Peyer's patch (tissue), 4 donors: ENCODE measurements at regions not wholly inside any gene's neighbourhood (a gene's known extent, or its start where the extent isn't known, plus 50 kb on each side); places are given as distances from the start of the nearest gene placed in this dataset.

Experiments
- DNase-seq, 3 donors: peaks; one replicate each; pipeline ENCODE4 v3.0.0-alpha.2; 2017 to 2019
- H3K27ac ChIP-seq, 4 donors: fragments of 200-600 bp; sonication (generic); one replicate each; pipeline ENCODE4 v1.5.1; 2016 to 2019
- H3K27me3 ChIP-seq, 2 donors: fragments of 200-600 bp; sonication (generic); one replicate each; pipeline ENCODE4 v1.5.1; 2019
- H3K36me3 ChIP-seq, 3 donors: fragments of 200-600 bp; sonication (generic); one replicate each; pipeline ENCODE4 v1.5.1; 2016 to 2019
- H3K4me1 ChIP-seq, 4 donors: fragments of 200-600 bp; sonication (generic); one replicate each; pipeline ENCODE4 v1.5.1; 2016 to 2019
- H3K4me3 ChIP-seq, 4 donors: fragments of 200-600 bp; sonication (generic); 1 replicate in 3 of 4; 2 replicates in 1 of 4; pipeline ENCODE4 v1.5.1; 2016 to 2019; ENCODE audit warnings: mild to moderate bottlenecking in 1 of 4
- H3K9me3 ChIP-seq, 4 donors: fragments of 200-600 bp; sonication (generic); one replicate each; pipeline ENCODE4 v1.5.1; 2016 to 2019; ENCODE audit warnings: mild to moderate bottlenecking in 1 of 4
- CTCF ChIP-seq, 6 experiments: fragments of 450-650 bp in 4 of 6; fragments of 200-600 bp in 2 of 6; sonication (generic) in 1 of 6; IDR thresholded peaks; one replicate each; pipeline ENCODE4 v1.5.1; 2017 to 2019; ENCODE audit warnings: antibody characterized with exemption in 6 of 6, mild to moderate bottlenecking in 3 of 6, moderate library complexity in 1 of 6
- POLR2A ChIP-seq, 2 donors: fragments of 450-650 bp; IDR thresholded peaks; one replicate each; pipeline ENCODE4 v1.5.1; 2017; ENCODE audit warnings: antibody characterized with exemption in 2 of 2, mild to moderate bottlenecking in 2 of 2, moderate library complexity in 2 of 2

- no peak for DNase-seq
- no peaks in the 10 kb centered on the region for H3K27me3 ChIP-seq
- no peaks in the 10 kb centered on the region for H3K4me1 ChIP-seq
- no peaks in the 10 kb centered on the region for H3K9me3 ChIP-seq
- TF ChIP-seq POLR2A (IDR thresholded peaks at IDR 0.05): no peak
- no peak for TF ChIP-seq CTCF (IDR thresholded peaks at IDR 0.05)
- no peak overlapping the region for H3K27ac ChIP-seq
- H3K4me3 ChIP-seq: no peak overlapping the region
- H3K36me3 ChIP-seq: no peaks in the 10 kb centered on the region
Measured at GRCh38 chr13:61751039-61751438, 335.4 kb upstream of the PCDH20 start.

DNA sequence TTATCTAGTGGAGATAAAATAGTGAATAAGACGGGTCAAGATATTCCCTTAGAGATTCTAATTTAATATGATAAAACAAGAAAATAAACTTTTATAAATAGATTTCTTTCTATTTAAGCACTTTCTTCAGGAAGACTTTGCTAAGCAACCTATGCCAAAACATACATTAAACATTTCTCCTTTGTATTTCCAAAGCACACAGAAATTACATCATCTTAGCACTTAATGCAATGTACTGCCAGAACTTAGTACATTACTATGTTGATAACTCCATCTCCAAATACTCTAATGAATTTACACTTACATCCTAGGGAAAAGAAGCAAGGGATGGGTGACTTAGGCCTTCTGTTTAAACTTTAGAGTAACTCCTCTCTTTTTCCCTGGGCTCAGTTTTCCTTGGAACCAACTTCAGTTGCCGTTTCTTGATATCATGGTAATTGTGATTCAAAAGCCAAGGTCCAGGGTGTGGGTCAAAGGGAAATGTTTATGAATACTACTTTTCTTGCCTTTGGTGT, 322.6 kb upstream of the PCDH20 start:
- no peak overlapping the region for H3K4me3 ChIP-seq
- no peaks in the 10 kb centered on the region for H3K9me3 ChIP-seq
- TF ChIP-seq POLR2A (IDR thresholded peaks at IDR 0.05) (no peak), CTCF (IDR thresholded peaks at IDR 0.05) (no peak)
- no peaks in the 10 kb centered on the region for H3K36me3 ChIP-seq
- H3K27me3 ChIP-seq: no peaks in the 10 kb centered on the region
- no peaks in the 10 kb centered on the region for H3K4me1 ChIP-seq
- DNase-seq: no peak
- no peak overlapping the region for H3K27ac ChIP-seq

- H3K4me1 ChIP-seq: no peaks in the 10 kb centered on the region
- no peaks in the 10 kb centered on the region for H3K9me3 ChIP-seq
- no peak overlapping the region for H3K4me3 ChIP-seq
- no peaks in the 10 kb centered on the region for H3K36me3 ChIP-seq
- H3K27me3 ChIP-seq: no peaks in the 10 kb centered on the region
- no peak for TF ChIP-seq CTCF (IDR thresholded peaks at IDR 0.05)
- DNase-seq: no peak
- no peak overlapping the region for H3K27ac ChIP-seq
Measured at GRCh38 chr13:61734683-61735082, 319.0 kb upstream of the PCDH20 start.

- TF ChIP-seq POLR2A (IDR thresholded peaks at IDR 0.05) (no peak), CTCF (IDR thresholded peaks at IDR 0.05) (no peak)
- no peaks in the 10 kb centered on the region for H3K36me3 ChIP-seq
- no peaks in the 10 kb centered on the region for H3K27me3 ChIP-seq
- DNase-seq: no peak
- no peaks in the 10 kb centered on the region for H3K9me3 ChIP-seq
- no peaks in the 10 kb centered on the region for H3K4me1 ChIP-seq
- H3K4me3 ChIP-seq: no peak overlapping the region
- no peak overlapping the region for H3K27ac ChIP-seq
Measured at GRCh38 chr13:61728471-61728870, 312.8 kb upstream of the PCDH20 start.

DNA sequence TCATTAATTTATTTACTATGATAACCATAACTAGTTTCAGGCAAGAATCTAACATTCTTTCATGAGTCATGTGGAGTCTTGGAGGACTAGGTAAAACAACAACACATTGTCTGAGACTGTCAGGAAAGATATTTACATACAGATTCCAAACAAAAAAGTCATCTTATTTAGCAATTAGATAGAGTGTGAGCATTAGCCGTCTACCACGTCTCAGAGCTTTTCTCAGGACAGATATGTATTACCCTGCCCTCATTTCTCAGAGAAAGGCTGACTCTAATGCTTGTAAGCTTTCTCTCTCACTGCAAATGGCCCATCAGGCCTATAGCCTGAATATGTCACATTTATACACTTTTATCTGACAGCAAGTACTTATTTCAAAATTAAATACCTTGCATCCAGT, 312.1 kb upstream of the PCDH20 start:
- Histone ChIP-seq H3K27me3 (no peaks in the 10 kb centered on the region), H3K36me3 (no peaks in the 10 kb centered on the region), H3K27ac (no peak overlapping the region), H3K4me1 (no peaks in the 10 kb centered on the region), H3K9me3 (no peaks in the 10 kb centered on the region), H3K4me3 (no peak overlapping the region)
- TF ChIP-seq POLR2A (IDR thresholded peaks at IDR 0.05) (no peak), CTCF (IDR thresholded peaks at IDR 0.05) (no peak)
- DNase-seq: no peak

- no peaks in the 10 kb centered on the region for H3K27me3 ChIP-seq
- DNase-seq: no peak
- H3K36me3 ChIP-seq: no peaks in the 10 kb centered on the region
- no peaks in the 10 kb centered on the region for H3K9me3 ChIP-seq
- no peak overlapping the region for H3K4me3 ChIP-seq
- TF ChIP-seq CTCF (IDR thresholded peaks at IDR 0.05): no peak
- no peak for TF ChIP-seq POLR2A (IDR thresholded peaks at IDR 0.05)
- H3K4me1 ChIP-seq: no peaks in the 10 kb centered on the region
- H3K27ac ChIP-seq: no peak overlapping the region
Measured at GRCh38 chr13:61725806-61726205, 310.2 kb upstream of the PCDH20 start.
